Lower lobe of right lung (tissue), 2 donors: ENCODE measurements at regions not wholly inside any gene's neighbourhood (a gene's known extent, or its start where the extent isn't known, plus 50 kb on each side); places are given as distances from the start of the nearest gene placed in this dataset.

ENCODE experiments used
- ATAC-seq, 2 donors: fragments of 200-7000 bp; cut with Tn5 transposase; one replicate each; pipeline ENCODE4 v1.9.1; 2020 to 2022; ENCODE audit warnings: mild to moderate bottlenecking in 2 of 2, moderate library complexity in 2 of 2
- DNase-seq: peaks from one replicate; pipeline ENCODE4 v3.0.0-alpha.2; 2020
- H3K27ac ChIP-seq: fragments of 200-600 bp; one replicate; pipeline ENCODE4 v1.8.0; 2022
- H3K27me3 ChIP-seq: fragments of 200-600 bp; one replicate; pipeline ENCODE4 v1.8.0; 2022; ENCODE audit warnings: low read depth
- H3K36me3 ChIP-seq: fragments of 200-600 bp; one replicate; pipeline ENCODE4 v1.8.0; 2022; ENCODE audit warnings: mild to moderate bottlenecking
- H3K4me1 ChIP-seq: fragments of 200-600 bp; one replicate; pipeline ENCODE4 v1.8.0; 2022
- H3K4me3 ChIP-seq: fragments of 200-600 bp; one replicate; pipeline ENCODE4 v1.8.0; 2022; ENCODE audit warnings: mild to moderate bottlenecking
- H3K9me3 ChIP-seq: fragments of 200-600 bp; one replicate; pipeline ENCODE4 v1.8.0; 2022
- intact Hi-C: fragments of 100-400 bp; cut with DNase I; formaldehyde crosslinking; loops from one replicate; pipeline ENCODE4 v1.11.0; 2022
- TF ChIP-seq, protein P1 (sequence below): fragments of 200-600 bp; IDR thresholded peaks from one replicate; pipeline ENCODE4 v1.8.0; 2022; ENCODE audit warnings: antibody characterized with exemption, mild to moderate bottlenecking
- donor health status: DM: no; HTN: yes; CAD: no; lungs with severe emphysema.

GRCh38 chr10:130986846-130987245 lies 324.7 kb downstream of the TCERG1L start:
- intact Hi-C loops = no loop called here
- Histone ChIP-seq H3K27ac (no peak overlapping the region), H3K4me1 (no peaks in the 10 kb centered on the region), H3K36me3 (no peaks in the 10 kb centered on the region), H3K4me3 (no peak overlapping the region), H3K9me3 (peaks cover 5% of the 10 kb centered on the region), H3K27me3 (no peaks in the 10 kb centered on the region)
- ATAC-seq (no peak), DNase-seq (no peak)
- TF ChIP-seq, protein P1, sequence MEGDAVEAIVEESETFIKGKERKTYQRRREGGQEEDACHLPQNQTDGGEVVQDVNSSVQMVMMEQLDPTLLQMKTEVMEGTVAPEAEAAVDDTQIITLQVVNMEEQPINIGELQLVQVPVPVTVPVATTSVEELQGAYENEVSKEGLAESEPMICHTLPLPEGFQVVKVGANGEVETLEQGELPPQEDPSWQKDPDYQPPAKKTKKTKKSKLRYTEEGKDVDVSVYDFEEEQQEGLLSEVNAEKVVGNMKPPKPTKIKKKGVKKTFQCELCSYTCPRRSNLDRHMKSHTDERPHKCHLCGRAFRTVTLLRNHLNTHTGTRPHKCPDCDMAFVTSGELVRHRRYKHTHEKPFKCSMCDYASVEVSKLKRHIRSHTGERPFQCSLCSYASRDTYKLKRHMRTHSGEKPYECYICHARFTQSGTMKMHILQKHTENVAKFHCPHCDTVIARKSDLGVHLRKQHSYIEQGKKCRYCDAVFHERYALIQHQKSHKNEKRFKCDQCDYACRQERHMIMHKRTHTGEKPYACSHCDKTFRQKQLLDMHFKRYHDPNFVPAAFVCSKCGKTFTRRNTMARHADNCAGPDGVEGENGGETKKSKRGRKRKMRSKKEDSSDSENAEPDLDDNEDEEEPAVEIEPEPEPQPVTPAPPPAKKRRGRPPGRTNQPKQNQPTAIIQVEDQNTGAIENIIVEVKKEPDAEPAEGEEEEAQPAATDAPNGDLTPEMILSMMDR = no peak

DNA sequence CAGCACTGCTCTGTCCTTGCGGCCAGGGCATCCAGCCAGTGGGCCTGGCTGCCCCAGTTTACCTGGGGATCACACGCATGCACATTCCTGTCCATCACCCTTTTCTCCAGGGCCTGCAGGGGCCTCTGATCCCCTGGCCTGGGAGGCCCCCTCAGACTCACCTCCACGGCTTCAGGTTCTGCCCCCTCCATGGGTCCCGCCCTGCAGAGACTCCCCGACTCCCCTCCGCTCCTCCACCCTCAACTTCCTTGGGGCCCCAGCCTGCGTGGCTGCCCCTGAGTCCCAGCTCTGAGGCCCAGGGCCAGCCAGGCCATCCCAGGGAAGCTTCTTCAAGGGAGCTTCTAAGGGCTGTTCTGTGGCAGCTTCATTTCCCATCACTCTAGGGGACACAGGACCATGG lies 324.1 kb downstream of the TCERG1L start:
- Histone ChIP-seq H3K27me3 (no peaks in the 10 kb centered on the region), H3K27ac (no peak overlapping the region), H3K4me3 (no peak overlapping the region), H3K4me1 (no peaks in the 10 kb centered on the region), H3K9me3 (peaks cover 5% of the 10 kb centered on the region), H3K36me3 (no peaks in the 10 kb centered on the region)
- intact Hi-C loops = no loop called here
- TF ChIP-seq, protein P1 = no peak
- ATAC-seq = peak in 1 of 2 donors; percentile 9
- no peak for DNase-seq

GRCh38 chr10:130989670-130990232 lies 321.8 kb downstream of the TCERG1L start:
- intact Hi-C loops = no loop called here
- DNase-seq = no peak

GRCh38 chr10:130990486-130990885 lies 321.0 kb downstream of the TCERG1L start:
- H3K36me3 ChIP-seq = no peaks in the 10 kb centered on the region
- ATAC-seq (no peak), DNase-seq (no peak)
- no peak overlapping the region for H3K27ac ChIP-seq
- no peak overlapping the region for H3K4me3 ChIP-seq
- intact Hi-C loops = no loop called here
- H3K9me3 ChIP-seq = no peaks in the 10 kb centered on the region
- TF ChIP-seq, protein P1 = no peak
- H3K27me3 ChIP-seq = no peaks in the 10 kb centered on the region
- H3K4me1 ChIP-seq = no peaks in the 10 kb centered on the region

More at GRCh38 chr10:130989670-130990232, 321.8 kb downstream of the TCERG1L start:
- ATAC-seq = no peak
- no peak overlapping the region for H3K4me3 ChIP-seq
- no peaks in the 10 kb centered on the region for H3K9me3 ChIP-seq
- H3K4me1 ChIP-seq = no peaks in the 10 kb centered on the region
- no peaks in the 10 kb centered on the region for H3K36me3 ChIP-seq
- H3K27me3 ChIP-seq = no peaks in the 10 kb centered on the region
- TF ChIP-seq, protein P1 = no peak
- no peak overlapping the region for H3K27ac ChIP-seq

- H3K9me3 ChIP-seq = no peaks in the 10 kb centered on the region
- intact Hi-C loops = no loop called here
- ATAC-seq (no peak), DNase-seq (no peak)
- no peaks in the 10 kb centered on the region for H3K27me3 ChIP-seq
- no peak overlapping the region for H3K4me3 ChIP-seq
- TF ChIP-seq, protein P1 = no peak
- no peaks in the 10 kb centered on the region for H3K4me1 ChIP-seq
- H3K27ac ChIP-seq = no peak overlapping the region
- H3K36me3 ChIP-seq = no peaks in the 10 kb centered on the region
Measured at GRCh38 chr10:130992802-130993523, 318.6 kb downstream of the TCERG1L start.
